SK-N-SH treated with all-trans-retinoic acid at 6 μM for 48 hours (cell line): ENCODE measurements at regions not wholly inside any gene's neighbourhood (a gene's known extent, or its start where the extent isn't known, plus 50 kb on each side); places are given as distances from the start of the nearest gene placed in this dataset.

ENCODE experiments used
- ATAC-seq: fragments of 200-7000 bp; cut with Tn5 transposase; 3 replicates; pipeline ENCODE4 v1.9.1; 2020; ENCODE audit warnings: mild to moderate bottlenecking, moderate library complexity
- ARNTL ChIP-seq: fragments of 450-650 bp; formaldehyde crosslinking; IDR thresholded peaks from 2 replicates; pipeline ENCODE4 v1.5.0; 2020; ENCODE audit warnings: low read depth, mild to moderate bottlenecking, moderate library complexity, borderline replicate concordance
- BACH2 ChIP-seq: fragments of 250-450 bp; sonication (Bioruptor Pico); IDR thresholded peaks from 2 replicates; pipeline ENCODE4 v1.9.0; 2021; ENCODE audit warnings: mild to moderate bottlenecking, borderline replicate concordance
- CREB5 ChIP-seq: fragments of 250-450 bp; sonication (Bioruptor Pico); IDR thresholded peaks from 2 replicates; pipeline ENCODE4 v1.5.1; 2020; ENCODE audit warnings: low read depth, mild to moderate bottlenecking, moderate library complexity
- CSDC2 ChIP-seq: fragments of 250-450 bp; sonication (Bioruptor Pico); IDR thresholded peaks from 2 replicates; pipeline ENCODE4 v1.5.0; 2020; ENCODE audit warnings: mild to moderate bottlenecking, moderate library complexity
- ESRRG ChIP-seq: fragments of 250-450 bp; sonication (Bioruptor Pico); IDR thresholded peaks from 2 replicates; pipeline ENCODE4 v1.6.1; 2021; ENCODE audit warnings: mild to moderate bottlenecking
- GLIS3 ChIP-seq: fragments of 250-450 bp; sonication (Bioruptor Pico); IDR thresholded peaks from 2 replicates; pipeline ENCODE4 v1.5.0; 2020; ENCODE audit warnings: mild to moderate bottlenecking, moderate library complexity
- ISL1 ChIP-seq: fragments of 250-450 bp; sonication (Bioruptor Pico); IDR thresholded peaks from 2 replicates; pipeline ENCODE4 v2.1.2; 2022; ENCODE audit warnings: mild to moderate bottlenecking, moderate library complexity
- PPARA ChIP-seq: fragments of 250-450 bp; sonication (Bioruptor Pico); IDR thresholded peaks from 2 replicates; pipeline ENCODE4 v1.5.0; 2020; ENCODE audit warnings: mild to moderate bottlenecking, borderline replicate concordance
- RARB ChIP-seq: fragments of 250-450 bp; sonication (Bioruptor Pico); IDR thresholded peaks from 2 replicates; pipeline ENCODE4 v1.8.0; 2021; ENCODE audit warnings: mild to moderate bottlenecking, moderate library complexity
- SNAI2 ChIP-seq: fragments of 250-450 bp; sonication (Bioruptor Pico); IDR thresholded peaks from 2 replicates; pipeline ENCODE4 v1.5.0; 2020; ENCODE audit warnings: mild to moderate bottlenecking, moderate library complexity
- TCF4 ChIP-seq: fragments of 250-450 bp; sonication (Bioruptor Pico); IDR thresholded peaks from 2 replicates; pipeline ENCODE4 v1.8.0; 2021; ENCODE audit warnings: mild to moderate bottlenecking, moderate library complexity, borderline replicate concordance
- TOX ChIP-seq: fragments of 250-450 bp; sonication (Bioruptor Pico); IDR thresholded peaks from 2 replicates; pipeline ENCODE4 v1.8.0; 2021; ENCODE audit warnings: mild to moderate bottlenecking, moderate library complexity, borderline replicate concordance
- ZC3H10 ChIP-seq: fragments of 250-450 bp; sonication (Bioruptor Pico); IDR thresholded peaks from 2 replicates; pipeline ENCODE4 v1.5.1; 2021; ENCODE audit warnings: mild to moderate bottlenecking, moderate library complexity
- ZFP3 ChIP-seq: fragments of 250-450 bp; sonication (Bioruptor Pico); IDR thresholded peaks from 2 replicates; pipeline ENCODE4 v1.5.0; 2020; ENCODE audit warnings: mild to moderate bottlenecking, moderate library complexity
- ZFP30 ChIP-seq: fragments of 450-650 bp; formaldehyde crosslinking; IDR thresholded peaks from 2 replicates; pipeline ENCODE4 v1.5.0; 2022; ENCODE audit warnings: mild to moderate bottlenecking, moderate library complexity
- ZNF70 ChIP-seq: fragments of 450-650 bp; formaldehyde crosslinking; IDR thresholded peaks from 2 replicates; pipeline ENCODE4 v1.5.0; 2020; ENCODE audit warnings: mild to moderate bottlenecking, moderate library complexity
- ZNF8 ChIP-seq: fragments of 450-650 bp; formaldehyde crosslinking; IDR thresholded peaks from 2 replicates; pipeline ENCODE4 v1.5.0; 2020; ENCODE audit warnings: mild to moderate bottlenecking, moderate library complexity
- TF ChIP-seq, protein P1 (sequence below): fragments of 250-450 bp; sonication (Bioruptor Pico); IDR thresholded peaks from 2 replicates; pipeline ENCODE4 v1.8.0; 2021; ENCODE audit warnings: low read depth, mild to moderate bottlenecking, moderate library complexity, borderline replicate concordance
- TF ChIP-seq, protein P2 (sequence below): fragments of 250-450 bp; sonication (Bioruptor Pico); IDR thresholded peaks from 2 replicates; pipeline ENCODE4 v1.5.1; 2021; ENCODE audit warnings: mild to moderate bottlenecking, moderate library complexity
- TF ChIP-seq, protein P3 (sequence below): fragments of 250-450 bp; sonication (Bioruptor Pico); IDR thresholded peaks from 2 replicates; pipeline ENCODE4 v1.5.0; 2020; ENCODE audit warnings: mild to moderate bottlenecking, moderate library complexity

DNA sequence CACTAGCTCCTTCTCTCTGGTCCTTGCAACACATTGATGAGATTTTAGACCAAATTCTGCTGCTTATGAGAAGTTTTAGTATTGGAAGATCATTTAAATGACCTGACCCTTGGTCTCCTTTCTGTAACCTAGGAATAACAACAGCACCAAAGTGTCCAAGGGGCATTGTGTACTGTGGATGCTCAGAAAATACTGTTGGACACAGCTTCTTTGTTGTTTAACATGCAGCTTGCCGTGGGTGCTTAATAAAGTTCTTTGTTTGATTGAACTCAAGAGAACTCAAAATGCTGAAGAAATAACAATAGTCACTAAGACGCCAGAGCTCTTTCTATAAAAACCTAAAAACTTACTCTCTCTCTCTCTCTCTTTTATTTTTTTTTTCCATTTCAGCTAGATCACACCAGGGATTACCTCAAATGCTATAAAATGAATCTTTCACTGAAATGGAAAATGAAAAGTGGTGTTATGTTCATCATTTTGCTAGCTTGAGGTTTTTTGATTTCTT is 548.9 kb upstream of the CDH8 start:
- no peak for TF ChIP-seq ARNTL (CRISPR knock-in tag)
- TF ChIP-seq RARB (CRISPR knock-in tag), result no peak
- TF ChIP-seq CREB5, result no peak
- no peak for TF ChIP-seq ISL1
- TF ChIP-seq BACH2 (CRISPR knock-in tag), result no peak
- no peak for TF ChIP-seq ZFP3
- no peak for TF ChIP-seq ZNF8 (CRISPR knock-in tag)
- TF ChIP-seq, protein P1, sequence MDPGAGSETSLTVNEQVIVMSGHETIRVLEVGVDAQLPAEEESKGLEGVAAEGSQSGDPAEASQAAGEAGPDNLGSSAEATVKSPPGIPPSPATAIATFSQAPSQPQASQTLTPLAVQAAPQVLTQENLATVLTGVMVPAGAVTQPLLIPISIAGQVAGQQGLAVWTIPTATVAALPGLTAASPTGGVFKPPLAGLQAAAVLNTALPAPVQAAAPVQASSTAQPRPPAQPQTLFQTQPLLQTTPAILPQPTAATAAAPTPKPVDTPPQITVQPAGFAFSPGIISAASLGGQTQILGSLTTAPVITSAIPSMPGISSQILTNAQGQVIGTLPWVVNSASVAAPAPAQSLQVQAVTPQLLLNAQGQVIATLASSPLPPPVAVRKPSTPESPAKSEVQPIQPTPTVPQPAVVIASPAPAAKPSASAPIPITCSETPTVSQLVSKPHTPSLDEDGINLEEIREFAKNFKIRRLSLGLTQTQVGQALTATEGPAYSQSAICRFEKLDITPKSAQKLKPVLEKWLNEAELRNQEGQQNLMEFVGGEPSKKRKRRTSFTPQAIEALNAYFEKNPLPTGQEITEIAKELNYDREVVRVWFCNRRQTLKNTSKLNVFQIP (CRISPR knock-in tag), result no peak
- no peak for TF ChIP-seq ZNF70
- no peak for ATAC-seq

DNA sequence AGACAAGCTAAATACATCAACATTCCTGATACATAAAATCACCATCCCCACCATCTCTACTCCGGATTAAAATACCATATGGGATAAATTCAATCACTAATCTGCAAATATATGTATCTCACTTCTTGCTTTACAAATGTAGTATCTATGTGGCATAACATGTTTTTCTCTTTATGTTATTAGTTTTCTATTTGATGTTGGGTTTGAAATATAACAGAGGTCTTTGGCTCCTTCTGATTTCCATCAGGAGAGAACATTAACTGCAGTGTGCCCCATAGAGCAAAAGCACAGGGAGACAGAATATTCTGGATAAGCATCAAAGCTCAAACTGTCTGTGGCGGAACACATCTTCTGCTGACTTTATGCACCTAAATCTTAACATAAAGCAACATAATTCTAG is 547.2 kb upstream of the CDH8 start:
- TF ChIP-seq ISL1 (peak; percentile 77), CREB5 (0 out of 2 replicates have a peak, but pooled peaks have one; percentile 36), SNAI2 (CRISPR knock-in tag) (no peak)
- ATAC-seq, result no peak

DNA sequence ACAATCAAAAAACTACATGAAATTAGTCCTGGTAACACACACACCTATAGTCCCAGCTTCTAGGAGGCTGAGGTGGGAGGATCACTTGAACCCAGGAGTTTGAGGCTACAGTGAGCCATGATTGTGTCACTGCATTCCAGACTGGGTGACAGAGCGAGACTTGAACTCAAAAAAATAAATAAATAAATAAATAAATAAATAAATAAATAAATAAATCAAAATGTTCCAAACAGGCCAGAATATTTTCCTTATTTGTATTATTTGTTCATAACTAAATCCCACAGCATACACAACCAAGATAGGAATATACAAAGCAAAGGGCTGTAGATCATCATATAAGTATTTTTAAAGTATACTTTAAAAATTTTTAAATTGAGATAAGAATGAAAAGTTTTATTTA is 537.2 kb upstream of the CDH8 start:
- no peak for TF ChIP-seq ESRRG
- TF ChIP-seq BACH2 (CRISPR knock-in tag), result no peak
- TF ChIP-seq GLIS3 (CRISPR knock-in tag), result no peak
- no peak for TF ChIP-seq TOX (CRISPR knock-in tag)
- TF ChIP-seq, protein P2, sequence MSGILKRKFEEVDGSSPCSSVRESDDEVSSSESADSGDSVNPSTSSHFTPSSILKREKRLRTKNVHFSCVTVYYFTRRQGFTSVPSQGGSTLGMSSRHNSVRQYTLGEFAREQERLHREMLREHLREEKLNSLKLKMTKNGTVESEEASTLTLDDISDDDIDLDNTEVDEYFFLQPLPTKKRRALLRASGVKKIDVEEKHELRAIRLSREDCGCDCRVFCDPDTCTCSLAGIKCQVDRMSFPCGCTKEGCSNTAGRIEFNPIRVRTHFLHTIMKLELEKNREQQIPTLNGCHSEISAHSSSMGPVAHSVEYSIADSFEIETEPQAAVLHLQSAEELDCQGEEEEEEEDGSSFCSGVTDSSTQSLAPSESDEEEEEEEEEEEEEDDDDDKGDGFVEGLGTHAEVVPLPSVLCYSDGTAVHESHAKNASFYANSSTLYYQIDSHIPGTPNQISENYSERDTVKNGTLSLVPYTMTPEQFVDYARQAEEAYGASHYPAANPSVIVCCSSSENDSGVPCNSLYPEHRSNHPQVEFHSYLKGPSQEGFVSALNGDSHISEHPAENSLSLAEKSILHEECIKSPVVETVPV (CRISPR knock-in tag), result no peak
- TF ChIP-seq ZNF8 (CRISPR knock-in tag), result no peak
- TF ChIP-seq, protein P3, sequence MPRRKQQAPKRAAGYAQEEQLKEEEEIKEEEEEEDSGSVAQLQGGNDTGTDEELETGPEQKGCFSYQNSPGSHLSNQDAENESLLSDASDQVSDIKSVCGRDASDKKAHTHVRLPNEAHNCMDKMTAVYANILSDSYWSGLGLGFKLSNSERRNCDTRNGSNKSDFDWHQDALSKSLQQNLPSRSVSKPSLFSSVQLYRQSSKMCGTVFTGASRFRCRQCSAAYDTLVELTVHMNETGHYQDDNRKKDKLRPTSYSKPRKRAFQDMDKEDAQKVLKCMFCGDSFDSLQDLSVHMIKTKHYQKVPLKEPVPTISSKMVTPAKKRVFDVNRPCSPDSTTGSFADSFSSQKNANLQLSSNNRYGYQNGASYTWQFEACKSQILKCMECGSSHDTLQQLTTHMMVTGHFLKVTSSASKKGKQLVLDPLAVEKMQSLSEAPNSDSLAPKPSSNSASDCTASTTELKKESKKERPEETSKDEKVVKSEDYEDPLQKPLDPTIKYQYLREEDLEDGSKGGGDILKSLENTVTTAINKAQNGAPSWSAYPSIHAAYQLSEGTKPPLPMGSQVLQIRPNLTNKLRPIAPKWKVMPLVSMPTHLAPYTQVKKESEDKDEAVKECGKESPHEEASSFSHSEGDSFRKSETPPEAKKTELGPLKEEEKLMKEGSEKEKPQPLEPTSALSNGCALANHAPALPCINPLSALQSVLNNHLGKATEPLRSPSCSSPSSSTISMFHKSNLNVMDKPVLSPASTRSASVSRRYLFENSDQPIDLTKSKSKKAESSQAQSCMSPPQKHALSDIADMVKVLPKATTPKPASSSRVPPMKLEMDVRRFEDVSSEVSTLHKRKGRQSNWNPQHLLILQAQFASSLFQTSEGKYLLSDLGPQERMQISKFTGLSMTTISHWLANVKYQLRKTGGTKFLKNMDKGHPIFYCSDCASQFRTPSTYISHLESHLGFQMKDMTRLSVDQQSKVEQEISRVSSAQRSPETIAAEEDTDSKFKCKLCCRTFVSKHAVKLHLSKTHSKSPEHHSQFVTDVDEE (CRISPR knock-in tag), result no peak
- no peak for TF ChIP-seq ARNTL (CRISPR knock-in tag)
- TF ChIP-seq ZFP30 (CRISPR knock-in tag), result no peak
- TF ChIP-seq ZC3H10, result no peak
- no peak for ATAC-seq

DNA sequence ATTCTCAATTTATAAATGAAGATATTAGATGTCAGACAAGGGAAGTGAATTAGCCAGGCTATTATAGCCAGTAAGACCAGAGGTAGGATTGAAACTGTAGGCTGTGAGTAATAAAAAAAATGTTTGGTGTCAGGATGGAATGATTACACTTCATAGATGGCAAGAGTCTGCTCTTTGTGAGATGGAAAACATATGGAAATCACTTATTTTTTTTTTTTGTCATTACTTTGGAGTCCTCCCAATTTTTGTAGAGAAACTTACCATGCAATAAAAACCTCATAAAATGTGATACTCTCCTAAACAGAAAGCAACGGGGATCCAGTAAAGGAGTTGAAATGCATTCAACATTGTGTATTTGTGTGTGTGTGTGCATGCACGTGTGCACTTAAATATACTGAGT is 532.7 kb upstream of the CDH8 start:
- no peak for ATAC-seq

More for the DNA sequence above, 532.7 kb upstream of the CDH8 start:
- TF ChIP-seq, protein P3 (CRISPR knock-in tag), result no peak
- TF ChIP-seq TCF4 (no peak), GLIS3 (CRISPR knock-in tag) (no peak), ZNF8 (CRISPR knock-in tag) (no peak), ZNF70 (no peak), PPARA (CRISPR knock-in tag) (no peak), ZC3H10 (no peak), ISL1 (no peak), CSDC2 (CRISPR knock-in tag) (no peak)
